ENCODE measurements at regions not wholly inside any gene's neighbourhood (a gene's known extent, or its start where the extent isn't known, plus 50 kb on each side); places are given as distances from the start of the nearest gene placed in this dataset.
A peak's percentile ranks its signal among the peaks of the same experiment; 100 is the strongest.
"Not testable (repeated sequence)": the region's sequence is repeated elsewhere in the genome, so short reads cannot be mapped to it uniquely, and the experiment has no call there.

GRCh38 chr2:220583725-220584124 lies 956.3 kb downstream of the SLC4A3 start:
- no peak for DNase-seq

GRCh38 chr2:220585241-220585640 lies 957.8 kb downstream of the SLC4A3 start:
- DNase-seq, result no peak

GRCh38 chr2:220586980-220587530 lies 959.6 kb downstream of the SLC4A3 start:
- DNase-seq, result no peak

GRCh38 chr2:220588148-220588547 lies 960.7 kb downstream of the SLC4A3 start:
- DNase-seq, result no peak

- DNase-seq, result no peak
Measured at GRCh38 chr2:220590476-220590875, 963.0 kb downstream of the SLC4A3 start.

- no peak for DNase-seq
Measured at GRCh38 chr2:220593526-220593925, 966.1 kb downstream of the SLC4A3 start.

- DNase-seq, result no peak
Measured at GRCh38 chr2:220601674-220602073, 970.4 kb downstream of the EPHA4 start.

GRCh38 chr2:220613004-220613403 lies 959.1 kb downstream of the EPHA4 start:
- DNase-seq, result not testable (repeated sequence)

GRCh38 chr2:220614064-220614463 lies 958.0 kb downstream of the EPHA4 start:
- no peak for DNase-seq

GRCh38 chr2:220619525-220620220 lies 952.4 kb downstream of the EPHA4 start:
- DNase-seq, result peak; percentile 53

GRCh38 chr2:220626603-220627002 lies 945.5 kb downstream of the EPHA4 start:
- no peak for DNase-seq

GRCh38 chr2:220628252-220628651 lies 943.9 kb downstream of the EPHA4 start:
- DNase-seq, result no peak

- no peak for DNase-seq
Measured at GRCh38 chr2:220641137-220641536, 931.0 kb downstream of the EPHA4 start.

GRCh38 chr2:220646424-220646823 lies 925.7 kb downstream of the EPHA4 start:
- no peak for DNase-seq

GRCh38 chr2:220648628-220649027 lies 923.5 kb downstream of the EPHA4 start:
- DNase-seq, result no peak

- no peak for DNase-seq
Measured at GRCh38 chr2:220653776-220654175, 918.3 kb downstream of the EPHA4 start.

GRCh38 chr2:220654322-220654721 lies 917.8 kb downstream of the EPHA4 start:
- no peak for DNase-seq

GRCh38 chr2:220660277-220661145 lies 911.6 kb downstream of the EPHA4 start:
- no peak for DNase-seq

- DNase-seq, result no peak
Measured at GRCh38 chr2:220662431-220662830, 909.7 kb downstream of the EPHA4 start.

GRCh38 chr2:220663065-220663464 lies 909.0 kb downstream of the EPHA4 start:
- DNase-seq, result no peak

- no peak for DNase-seq
Measured at GRCh38 chr2:220664272-220665107, 907.6 kb downstream of the EPHA4 start.

GRCh38 chr2:220665108-220665471 lies 907.0 kb downstream of the EPHA4 start:
- no peak for DNase-seq

GRCh38 chr2:220669324-220669723 lies 902.8 kb downstream of the EPHA4 start:
- DNase-seq, result no peak
